Chondrocyte (in vitro differentiated cells): ENCODE measurements at regions not wholly inside any gene's neighbourhood (a gene's known extent, or its start where the extent isn't known, plus 50 kb on each side); places are given as distances from the start of the nearest gene placed in this dataset.
"Not testable (repeated sequence)": the region's sequence is repeated elsewhere in the genome, so short reads cannot be mapped to it uniquely, and the experiment has no call there.

Source experiments
- DNase-seq: peaks from one replicate; pipeline ENCODE4 v3.0.0; 2021; ENCODE audit warnings: mixed read lengths, low spot score
- H3K27ac Mint-ChIP-seq: one replicate; pipeline ENCODE4 v1.8.0; 2021; ENCODE audit warnings: mild to moderate bottlenecking, moderate library complexity, mixed read lengths; ENCODE audit not compliant: unreplicated experiment
- H3K27me3 Mint-ChIP-seq: 2 replicates; pipeline ENCODE4 v1.8.0; 2021; ENCODE audit warnings: low read depth, mixed read lengths
- H3K36me3 Mint-ChIP-seq: 2 replicates; pipeline ENCODE4 v1.8.0; 2021; ENCODE audit warnings: low read depth, mixed read lengths
- H3K4me1 Mint-ChIP-seq: 2 replicates; pipeline ENCODE4 v1.8.0; 2021; ENCODE audit warnings: low read depth, mild to moderate bottlenecking, mixed read lengths
- H3K4me3 Mint-ChIP-seq: one replicate; pipeline ENCODE4 v1.8.0; 2021; ENCODE audit warnings: mild to moderate bottlenecking, moderate library complexity, mixed read lengths; ENCODE audit not compliant: unreplicated experiment
- H3K9me3 Mint-ChIP-seq: 2 replicates; pipeline ENCODE4 v1.8.0; 2021; ENCODE audit warnings: low read depth, mixed read lengths
- TF ChIP-seq, protein P1 (sequence below): fragments of 200-600 bp; sonication (generic); IDR thresholded peaks from 2 replicates; pipeline ENCODE4 v1.5.0; 2021; ENCODE audit warnings: antibody characterized with exemption, mild to moderate bottlenecking, moderate library complexity

- peaks cover 4% of the 10 kb centered on the region for H3K36me3 Mint-ChIP-seq
- TF ChIP-seq, protein P1, sequence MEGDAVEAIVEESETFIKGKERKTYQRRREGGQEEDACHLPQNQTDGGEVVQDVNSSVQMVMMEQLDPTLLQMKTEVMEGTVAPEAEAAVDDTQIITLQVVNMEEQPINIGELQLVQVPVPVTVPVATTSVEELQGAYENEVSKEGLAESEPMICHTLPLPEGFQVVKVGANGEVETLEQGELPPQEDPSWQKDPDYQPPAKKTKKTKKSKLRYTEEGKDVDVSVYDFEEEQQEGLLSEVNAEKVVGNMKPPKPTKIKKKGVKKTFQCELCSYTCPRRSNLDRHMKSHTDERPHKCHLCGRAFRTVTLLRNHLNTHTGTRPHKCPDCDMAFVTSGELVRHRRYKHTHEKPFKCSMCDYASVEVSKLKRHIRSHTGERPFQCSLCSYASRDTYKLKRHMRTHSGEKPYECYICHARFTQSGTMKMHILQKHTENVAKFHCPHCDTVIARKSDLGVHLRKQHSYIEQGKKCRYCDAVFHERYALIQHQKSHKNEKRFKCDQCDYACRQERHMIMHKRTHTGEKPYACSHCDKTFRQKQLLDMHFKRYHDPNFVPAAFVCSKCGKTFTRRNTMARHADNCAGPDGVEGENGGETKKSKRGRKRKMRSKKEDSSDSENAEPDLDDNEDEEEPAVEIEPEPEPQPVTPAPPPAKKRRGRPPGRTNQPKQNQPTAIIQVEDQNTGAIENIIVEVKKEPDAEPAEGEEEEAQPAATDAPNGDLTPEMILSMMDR, result no peak
- peaks cover 62% of the 10 kb centered on the region for H3K9me3 Mint-ChIP-seq
- H3K27me3 Mint-ChIP-seq, result no peaks in the 10 kb centered on the region
- DNase-seq, result no peak
- no peak overlapping the region for H3K4me3 Mint-ChIP-seq
- no peaks in the 10 kb centered on the region for H3K4me1 Mint-ChIP-seq
- no peak overlapping the region for H3K27ac Mint-ChIP-seq
These were observed 78.9 kb upstream of the PEG3 start for GRCh38 chr19:56919308-56919995.

DNA sequence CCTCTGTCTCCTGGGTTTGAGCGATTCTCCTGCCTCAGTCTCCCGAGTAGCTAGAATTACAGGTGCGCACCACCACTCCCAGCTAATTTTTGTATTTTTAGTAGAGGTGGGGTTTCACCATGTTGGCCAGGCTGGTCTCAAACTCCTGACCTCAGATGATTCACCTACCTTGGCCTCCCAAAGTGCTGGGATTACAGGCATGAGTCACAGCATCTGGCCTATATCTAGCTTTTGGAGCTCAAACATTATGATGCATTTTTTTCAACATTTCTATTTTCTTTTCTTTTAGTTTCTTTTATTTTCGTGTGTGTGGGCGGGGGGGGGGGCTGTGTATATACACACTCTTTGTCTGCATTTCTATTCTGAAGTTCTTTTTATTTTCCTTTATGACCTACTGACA lies 85.6 kb upstream of the PEG3 start:
- H3K9me3 Mint-ChIP-seq, result peaks cover 53% of the 10 kb centered on the region
- not testable (repeated sequence) for H3K27me3 Mint-ChIP-seq, H3K36me3 Mint-ChIP-seq, H3K4me1 Mint-ChIP-seq, H3K4me3 Mint-ChIP-seq, H3K27ac Mint-ChIP-seq, DNase-seq

- peaks cover 60% of the 10 kb centered on the region for H3K9me3 Mint-ChIP-seq
- no peaks in the 10 kb centered on the region for H3K36me3 Mint-ChIP-seq
- H3K4me3 Mint-ChIP-seq, result no peak overlapping the region
- DNase-seq, result no peak
- H3K27ac Mint-ChIP-seq, result no peak overlapping the region
- H3K4me1 Mint-ChIP-seq, result no peaks in the 10 kb centered on the region
- H3K27me3 Mint-ChIP-seq, result no peaks in the 10 kb centered on the region
- TF ChIP-seq, protein P1, result no peak
These were observed 86.8 kb upstream of the PEG3 start for GRCh38 chr19:56927294-56927693.

- no peaks in the 10 kb centered on the region for H3K27me3 Mint-ChIP-seq
- H3K27ac Mint-ChIP-seq, result no peak overlapping the region
- H3K4me1 Mint-ChIP-seq, result no peaks in the 10 kb centered on the region
- DNase-seq, result no peak
- TF ChIP-seq, protein P1, result no peak
- no peaks in the 10 kb centered on the region for H3K36me3 Mint-ChIP-seq
- no peak overlapping the region for H3K4me3 Mint-ChIP-seq
- peaks cover 65% of the 10 kb centered on the region for H3K9me3 Mint-ChIP-seq
These were observed 87.3 kb upstream of the PEG3 start for GRCh38 chr19:56927791-56928207.

GRCh38 chr19:56930647-56931535 lies 90.4 kb upstream of the PEG3 start:
- no peaks in the 10 kb centered on the region for H3K36me3 Mint-ChIP-seq
- TF ChIP-seq, protein P1, result no peak
- no peak overlapping the region for H3K27ac Mint-ChIP-seq
- H3K27me3 Mint-ChIP-seq, result no peaks in the 10 kb centered on the region
- DNase-seq, result no peak
- no peak overlapping the region for H3K4me3 Mint-ChIP-seq
- H3K4me1 Mint-ChIP-seq, result no peaks in the 10 kb centered on the region
- H3K9me3 Mint-ChIP-seq, result peaks cover 53% of the 10 kb centered on the region
